Hepatocyte (in vitro differentiated cells): ENCODE measurements at regions not wholly inside any gene's neighbourhood (a gene's known extent, or its start where the extent isn't known, plus 50 kb on each side); places are given as distances from the start of the nearest gene placed in this dataset.

Experiments used
- CTCF ChIP-seq: fragments of 200-600 bp; sonication (generic); IDR thresholded peaks from 2 replicates; pipeline ENCODE4 v1.5.1; 2016; ENCODE audit warnings: antibody characterized with exemption, mild to moderate bottlenecking; ENCODE audit not compliant: poor library complexity
- EZH2 ChIP-seq: fragments of 200-600 bp; sonication (generic); IDR thresholded peaks from 2 replicates; pipeline ENCODE4 v1.6.1; 2016; ENCODE audit warnings: antibody characterized with exemption, mild to moderate bottlenecking, borderline replicate concordance
- EZH2phosphoT487 ChIP-seq: fragments of 200-600 bp; sonication (generic); IDR thresholded peaks from one replicate; pipeline ENCODE4 v1.6.1; 2018; ENCODE audit warnings: antibody characterized with exemption, mild to moderate bottlenecking, low read depth, moderate library complexity; ENCODE audit not compliant: unreplicated experiment, severe bottlenecking

DNA sequence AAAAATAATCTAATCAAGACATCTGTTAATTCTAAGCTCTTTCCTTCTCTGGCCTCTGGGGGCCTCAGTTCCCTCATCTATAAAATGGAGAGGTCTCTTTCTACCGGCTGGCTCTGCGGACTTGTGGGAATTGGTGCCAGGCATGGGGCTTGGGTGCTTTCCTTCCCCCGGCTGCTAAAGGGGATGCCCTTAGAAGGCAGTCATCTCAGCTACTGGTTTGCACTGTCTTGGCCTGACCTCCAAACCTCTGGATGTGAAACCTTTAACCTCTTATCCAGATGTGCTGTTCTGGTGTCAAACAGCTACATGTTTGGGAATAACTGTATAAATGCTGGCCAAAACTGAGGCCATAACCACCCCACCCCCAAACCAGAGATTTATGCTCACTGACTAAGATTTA lies 320.0 kb downstream of the RPS24 start:
- TF ChIP-seq CTCF (no peak), EZH2 (no peak), EZH2phosphoT487 (no peak)
